OCI-LY7 (cell line): ENCODE measurements at regions not wholly inside any gene's neighbourhood (a gene's known extent, or its start where the extent isn't known, plus 50 kb on each side); places are given as distances from the start of the nearest gene placed in this dataset.

Experiments
- BruUV-seq: library from RNA; stranded (reverse); fragments of 400-500 nt; replicated peaks from 2 replicates; lab custom pipeline; 2021; lab: Mats Ljungman, UMichigan
- CTCF ChIA-PET: fragments of 300-600 bp; sonication (Branson Sonifier 250); formaldehyde crosslinking; loops from one replicate; lab custom pipeline; 2022; ENCODE audit warnings: antibody characterized with exemption; ENCODE audit not compliant: unreplicated experiment; lab: Charles Lee
- POLR2A ChIA-PET: fragments of 300-600 bp; sonication (Branson Sonifier 250); formaldehyde crosslinking; loops from one replicate; lab custom pipeline; 2022; ENCODE audit warnings: antibody characterized with exemption; lab: Charles Lee
- DNase-seq: peaks from one replicate; pipeline ENCODE4 v3.0.0-alpha.2; 2015; ENCODE audit warnings: low spot score
- H2AFZ ChIP-seq: fragments of 200-600 bp; sonication (generic), shearing (Covaris generic); 2 replicates; pipeline ENCODE4 v1.6.1; 2014; ENCODE audit warnings: mild to moderate bottlenecking, antibody characterized with exemption, low read length, moderate library complexity
- H3K27ac ChIP-seq: fragments of 200-600 bp; sonication (generic); 2 replicates; pipeline ENCODE4 v1.5.1; 2014; ENCODE audit warnings: mixed run types, low read depth, mild to moderate bottlenecking, moderate library complexity, low read length, inconsistent platforms; ENCODE audit not compliant: poor library complexity, severe bottlenecking
- H3K36me3 ChIP-seq: fragments of 200-600 bp; sonication (generic); 2 replicates; pipeline ENCODE4 v1.6.1; 2014; ENCODE audit warnings: mild to moderate bottlenecking, antibody characterized with exemption, low read length, moderate library complexity, mixed read lengths; ENCODE audit not compliant: insufficient read depth
- H3K4me1 ChIP-seq: fragments of 200-600 bp; sonication (generic); 2 replicates; pipeline ENCODE4 v1.5.1; 2014; ENCODE audit warnings: mild to moderate bottlenecking, low read length; ENCODE audit not compliant: insufficient read depth, poor library complexity, severe bottlenecking
- H3K4me2 ChIP-seq: fragments of 200-600 bp; sonication (generic); 2 replicates; pipeline ENCODE4 v1.6.1; 2014; ENCODE audit warnings: mild to moderate bottlenecking, low read length
- H3K4me3 ChIP-seq: fragments of 200-600 bp; sonication (generic); 2 replicates; pipeline ENCODE4 v1.5.1; 2014; ENCODE audit warnings: mild to moderate bottlenecking, low read depth, low read length; ENCODE audit not compliant: poor library complexity, severe bottlenecking
- H3K79me2 ChIP-seq: fragments of 200-600 bp; sonication (generic); 2 replicates; pipeline ENCODE4 v1.6.1; 2016; ENCODE audit warnings: low read depth, mild to moderate bottlenecking, low read length, moderate library complexity, mixed read lengths; ENCODE audit not compliant: insufficient read depth
- H3K9me2 ChIP-seq: fragments of 200-600 bp; sonication (generic); 2 replicates; pipeline ENCODE4 v1.6.1; 2016; ENCODE audit warnings: mild to moderate bottlenecking, low read length, mixed read lengths; ENCODE audit not compliant: insufficient read depth
- H3K9me3 ChIP-seq: fragments of 200-600 bp; sonication (generic); 2 replicates; pipeline ENCODE4 v1.6.1; 2014; ENCODE audit warnings: mild to moderate bottlenecking, mixed run types, low read length, mixed read lengths
- H4K20me1 ChIP-seq: fragments of 200-600 bp; sonication (generic); 2 replicates; pipeline ENCODE4 v1.6.1; 2014; ENCODE audit warnings: mild to moderate bottlenecking, antibody characterized with exemption, low read length, moderate library complexity, mixed read lengths; ENCODE audit not compliant: insufficient read depth
- CTCF ChIP-seq: fragments of 200-600 bp; sonication (generic); conservative IDR thresholded peaks from 2 replicates; pipeline ENCODE4 v1.5.1; 2014; ENCODE audit warnings: mild to moderate bottlenecking, antibody characterized with exemption, low read length, moderate library complexity, mixed read lengths
- EZH2phosphoT487 ChIP-seq: fragments of 200-600 bp; sonication (generic); IDR thresholded peaks from 2 replicates; pipeline ENCODE4 v1.6.1; 2018; ENCODE audit warnings: low read depth, borderline replicate concordance, mild to moderate bottlenecking, mixed run types, antibody characterized with exemption, low read length, moderate library complexity, mixed read lengths
- intact Hi-C: fragments of 100-400 bp; cut with micrococcal nuclease; formaldehyde crosslinking; loops from one replicate; pipeline ENCODE4 v1.10.0; 2022; ENCODE audit not compliant: unreplicated experiment

GRCh38 chr6:85300581-85300980, 149.3 kb upstream of the NT5E start:
- no peak overlapping the region for H3K27ac ChIP-seq
- no peaks in the 10 kb centered on the region for H3K9me3 ChIP-seq
- no peaks in the 10 kb centered on the region for H3K36me3 ChIP-seq
- H2AFZ ChIP-seq: no peak overlapping the region
- ChIA-PET POLR2A (interaction anchor here (0.6 kb wide), 1 partner anchor 19 kb away, joined by 3 read pairs; no protein-coding TSS in a partner anchor), CTCF (no interaction called here)
- H4K20me1 ChIP-seq: no peaks in the 10 kb centered on the region
- DNase-seq: no peak
- H3K4me1 ChIP-seq: no peaks in the 10 kb centered on the region
- BruUV-seq: no TSS peak
- no peak overlapping the region for H3K4me3 ChIP-seq
- intact Hi-C loops: no loop called here
- TF ChIP-seq EZH2phosphoT487 (no peak), CTCF (no peak)
- H3K79me2 ChIP-seq: no peaks in the 10 kb centered on the region
- H3K9me2 ChIP-seq: no peaks in the 10 kb centered on the region
- no peak overlapping the region for H3K4me2 ChIP-seq

- ChIA-PET CTCF (no interaction called here), POLR2A (no interaction called here)
- BruUV-seq: no TSS peak
Measured at GRCh38 chr6:85298553-85298952, 151.3 kb upstream of the NT5E start.

GRCh38 chr6:85291326-85291725, 158.6 kb upstream of the NT5E start:
- no peaks in the 10 kb centered on the region for H3K9me3 ChIP-seq
- ChIA-PET POLR2A (no interaction called here), CTCF (no interaction called here)
- no peaks in the 10 kb centered on the region for H3K36me3 ChIP-seq
- H3K27ac ChIP-seq: no peak overlapping the region
- H4K20me1 ChIP-seq: no peaks in the 10 kb centered on the region
- no peak overlapping the region for H3K4me2 ChIP-seq
- DNase-seq: no peak
- no peak overlapping the region for H3K4me3 ChIP-seq
- intact Hi-C loops: no loop called here
- H3K79me2 ChIP-seq: no peaks in the 10 kb centered on the region
- H2AFZ ChIP-seq: no peak overlapping the region
- no peaks in the 10 kb centered on the region for H3K4me1 ChIP-seq
- no peaks in the 10 kb centered on the region for H3K9me2 ChIP-seq
- no TSS peak for BruUV-seq
- TF ChIP-seq EZH2phosphoT487: no peak
- TF ChIP-seq CTCF: no peak

More at GRCh38 chr6:85298553-85298952, 151.3 kb upstream of the NT5E start:
- Histone ChIP-seq H3K9me3 (no peaks in the 10 kb centered on the region), H4K20me1 (no peaks in the 10 kb centered on the region), H3K4me3 (no peak overlapping the region), H3K4me1 (no peaks in the 10 kb centered on the region), H2AFZ (no peak overlapping the region), H3K9me2 (no peaks in the 10 kb centered on the region), H3K36me3 (no peaks in the 10 kb centered on the region), H3K4me2 (no peak overlapping the region), H3K79me2 (no peaks in the 10 kb centered on the region), H3K27ac (no peak overlapping the region)
- intact Hi-C loops: no loop called here
- TF ChIP-seq CTCF: no peak
- TF ChIP-seq EZH2phosphoT487: no peak
- DNase-seq: no peak
